ENCODE measurements at regions not wholly inside any gene's neighbourhood (a gene's known extent, or its start where the extent isn't known, plus 50 kb on each side); places are given as distances from the start of the nearest gene placed in this dataset.

- H3K27ac ChIP-seq (ENCODE audit: low read depth, low read length): no peak overlapping the region
- H3K4me3 ChIP-seq (ENCODE audit: insufficient read depth, low read depth, low read length): no peak overlapping the region
- no peak for TF ChIP-seq EZH2 (IDR thresholded peaks at IDR 0.05; ENCODE audit: insufficient read depth, low read length)
- no peak for TF ChIP-seq CTCF (IDR thresholded peaks at IDR 0.05; ENCODE audit: insufficient read depth, low read depth, low read length)
- no peaks in the 10 kb centered on the region for H3K4me1 Mint-ChIP-seq (ENCODE audit: low read depth, unreplicated experiment)
- H3K36me3 ChIP-seq (ENCODE audit: insufficient read depth, low read length): no peaks in the 10 kb centered on the region
- no peaks in the 10 kb centered on the region for H3K9me3 ChIP-seq (ENCODE audit: insufficient read depth, low read depth, low read length)
- no peaks in the 10 kb centered on the region for H3K36me3 Mint-ChIP-seq (ENCODE audit: low read depth, unreplicated experiment)
- DNase-seq (ENCODE audit: low read depth): no peak
- no peak overlapping the region for H3K27ac Mint-ChIP-seq (ENCODE audit: unreplicated experiment)
- H3K9ac ChIP-seq (ENCODE audit: low read length): no peak overlapping the region
- no peak overlapping the region for H3K4me3 Mint-ChIP-seq (ENCODE audit: unreplicated experiment)
- no peak overlapping the region for H2AFZ ChIP-seq (ENCODE audit: low read depth, low read length)
- FAIRE-seq: no peak
- H3K4me1 ChIP-seq (ENCODE audit: insufficient read depth, low read length): no peaks in the 10 kb centered on the region
- H3K9me3 Mint-ChIP-seq (ENCODE audit: unreplicated experiment): no peaks in the 10 kb centered on the region
- no peaks in the 10 kb centered on the region for H3K79me2 ChIP-seq (ENCODE audit: insufficient read depth, low read length)
- H3K4me2 ChIP-seq (ENCODE audit: low read length): no peak overlapping the region
- H4K20me1 ChIP-seq (ENCODE audit: insufficient read depth, low read length): no peaks in the 10 kb centered on the region
- no peaks in the 10 kb centered on the region for H3K27me3 ChIP-seq (ENCODE audit: insufficient read depth, low read length)
- peaks cover 11% of the 10 kb centered on the region for H3K27me3 Mint-ChIP-seq (ENCODE audit: low read depth, unreplicated experiment)
Observed at GRCh38 chr1:113282008-113282892, 108.1 kb upstream of the MAGI3 start.

GRCh38 chr1:113282893-113283285 is 107.4 kb upstream of the MAGI3 start:
- H3K9me3 ChIP-seq (ENCODE audit: insufficient read depth, low read depth, low read length): no peaks in the 10 kb centered on the region
- H3K4me2 ChIP-seq (ENCODE audit: low read length): no peak overlapping the region
- no peaks in the 10 kb centered on the region for H3K79me2 ChIP-seq (ENCODE audit: insufficient read depth, low read length)
- no peaks in the 10 kb centered on the region for H3K27me3 ChIP-seq (ENCODE audit: insufficient read depth, low read length)
- DNase-seq (ENCODE audit: low read depth) (no peak), FAIRE-seq (no peak)
- H3K36me3 ChIP-seq (ENCODE audit: insufficient read depth, low read length): no peaks in the 10 kb centered on the region
- peaks cover 11% of the 10 kb centered on the region for H3K27me3 Mint-ChIP-seq (ENCODE audit: low read depth, unreplicated experiment)
- H3K4me1 Mint-ChIP-seq (ENCODE audit: low read depth, unreplicated experiment): no peaks in the 10 kb centered on the region
- no peak overlapping the region for H2AFZ ChIP-seq (ENCODE audit: low read depth, low read length)
- TF ChIP-seq EZH2 (IDR thresholded peaks at IDR 0.05; ENCODE audit: insufficient read depth, low read length): no peak
- TF ChIP-seq CTCF (IDR thresholded peaks at IDR 0.05; ENCODE audit: insufficient read depth, low read depth, low read length): no peak
- no peak overlapping the region for H3K27ac Mint-ChIP-seq (ENCODE audit: unreplicated experiment)
- H4K20me1 ChIP-seq (ENCODE audit: insufficient read depth, low read length): no peaks in the 10 kb centered on the region
- no peak overlapping the region for H3K9ac ChIP-seq (ENCODE audit: low read length)
- no peaks in the 10 kb centered on the region for H3K9me3 Mint-ChIP-seq (ENCODE audit: unreplicated experiment)
- H3K4me3 Mint-ChIP-seq (ENCODE audit: unreplicated experiment): no peak overlapping the region
- no peak overlapping the region for H3K4me3 ChIP-seq (ENCODE audit: insufficient read depth, low read depth, low read length)
- no peak overlapping the region for H3K27ac ChIP-seq (ENCODE audit: low read depth, low read length)
- H3K4me1 ChIP-seq (ENCODE audit: insufficient read depth, low read length): no peaks in the 10 kb centered on the region
- no peaks in the 10 kb centered on the region for H3K36me3 Mint-ChIP-seq (ENCODE audit: low read depth, unreplicated experiment)

GRCh38 chr1:113283914-113284313 is 106.4 kb upstream of the MAGI3 start:
- Mint-ChIP-seq H3K9me3 (ENCODE audit: unreplicated experiment) (no peaks in the 10 kb centered on the region), H3K4me1 (ENCODE audit: low read depth, unreplicated experiment) (peaks cover 3% of the 10 kb centered on the region), H3K4me3 (ENCODE audit: unreplicated experiment) (no peak overlapping the region), H3K27ac (ENCODE audit: unreplicated experiment) (no peak overlapping the region), H3K36me3 (ENCODE audit: low read depth, unreplicated experiment) (no peaks in the 10 kb centered on the region), H3K27me3 (ENCODE audit: low read depth, unreplicated experiment) (peaks cover 9% of the 10 kb centered on the region)
- H3K27me3 ChIP-seq (ENCODE audit: insufficient read depth, low read length): no peaks in the 10 kb centered on the region
- H3K79me2 ChIP-seq (ENCODE audit: insufficient read depth, low read length): no peaks in the 10 kb centered on the region
- H4K20me1 ChIP-seq (ENCODE audit: insufficient read depth, low read length): no peaks in the 10 kb centered on the region
- FAIRE-seq (no peak), DNase-seq (ENCODE audit: low read depth) (peak; percentile 4)
- no peaks in the 10 kb centered on the region for H3K4me1 ChIP-seq (ENCODE audit: insufficient read depth, low read length)
- H3K4me2 ChIP-seq (ENCODE audit: low read length): no peak overlapping the region
- no peak overlapping the region for H3K27ac ChIP-seq (ENCODE audit: low read depth, low read length)
- TF ChIP-seq CTCF (IDR thresholded peaks at IDR 0.05; ENCODE audit: insufficient read depth, low read depth, low read length) (no peak), EZH2 (IDR thresholded peaks at IDR 0.05; ENCODE audit: insufficient read depth, low read length) (no peak)
- H3K9ac ChIP-seq (ENCODE audit: low read length): no peak overlapping the region
- no peak overlapping the region for H3K4me3 ChIP-seq (ENCODE audit: insufficient read depth, low read depth, low read length)
- H3K9me3 ChIP-seq (ENCODE audit: insufficient read depth, low read depth, low read length): no peaks in the 10 kb centered on the region
- H2AFZ ChIP-seq (ENCODE audit: low read depth, low read length): no peak overlapping the region
- no peaks in the 10 kb centered on the region for H3K36me3 ChIP-seq (ENCODE audit: insufficient read depth, low read length)
